HEK293T (cell line): ENCODE measurements at regions not wholly inside any gene's neighbourhood (a gene's known extent, or its start where the extent isn't known, plus 50 kb on each side); places are given as distances from the start of the nearest gene placed in this dataset.

Source experiments
- ARNT ChIP-seq: fragments of 450-650 bp; IDR thresholded peaks from 2 replicates; pipeline ENCODE4 v1.6.1; 2017; ENCODE audit warnings: mild to moderate bottlenecking
- CTBP1 ChIP-seq: fragments of 450-650 bp; IDR thresholded peaks from 2 replicates; pipeline ENCODE4 v1.6.1; 2016; ENCODE audit warnings: borderline replicate concordance
- ELF4 ChIP-seq: fragments of 450-650 bp; IDR thresholded peaks from 2 replicates; pipeline ENCODE4 v1.6.1; 2017; ENCODE audit warnings: antibody characterized with exemption
- FOXA1 ChIP-seq: fragments of 450-650 bp; IDR thresholded peaks from 2 replicates; pipeline ENCODE4 v1.6.1; 2016; ENCODE audit warnings: mild to moderate bottlenecking
- HDGF ChIP-seq: fragments of 450-650 bp; IDR thresholded peaks from 2 replicates; pipeline ENCODE4 v1.6.1; 2017; ENCODE audit warnings: antibody characterized with exemption, borderline replicate concordance
- SUZ12 ChIP-seq: fragments of 450-650 bp; IDR thresholded peaks from 2 replicates; pipeline ENCODE4 v1.6.1; 2016; ENCODE audit warnings: mild to moderate bottlenecking

DNA sequence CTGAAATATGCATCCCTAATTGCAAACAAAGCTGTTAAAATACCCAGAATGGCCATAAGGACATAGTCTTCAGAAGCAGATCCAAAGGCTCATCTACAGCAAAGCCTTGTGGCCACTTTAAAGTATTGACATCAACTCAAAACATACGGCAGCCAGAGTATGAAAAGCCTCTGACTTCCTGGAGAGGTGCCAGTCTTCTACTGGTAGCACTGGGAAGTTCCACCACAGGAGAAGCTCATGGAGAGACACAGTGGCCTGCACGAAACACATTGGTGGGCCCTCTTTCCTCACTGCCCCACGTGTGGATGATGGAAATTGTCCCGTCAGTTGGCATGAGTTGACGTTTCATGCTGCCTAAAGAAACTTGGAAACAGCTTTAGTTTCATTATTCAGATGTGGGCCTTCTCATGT lies 202.6 kb upstream of the HEY2 start:
- TF ChIP-seq CTBP1, result no peak
- no peak for TF ChIP-seq SUZ12
- TF ChIP-seq ELF4, result no peak
- no peak for TF ChIP-seq ARNT
- TF ChIP-seq FOXA1, result no peak
- TF ChIP-seq HDGF, result no peak
